H1 (cell line): ENCODE measurements at regions not wholly inside any gene's neighbourhood (a gene's known extent, or its start where the extent isn't known, plus 50 kb on each side); places are given as distances from the start of the nearest gene placed in this dataset.

Experiments used
- CTCF ChIA-PET: fragments of 300-600 bp; sonication (Branson Sonifier 250); formaldehyde crosslinking; loops from one replicate; lab custom pipeline; 2021; ENCODE audit not compliant: partially characterized antibody; lab: Charles Lee
- POLR2A ChIA-PET: fragments of 300-600 bp; sonication (Branson Sonifier 250); formaldehyde crosslinking; loops from one replicate; lab custom pipeline; 2021; ENCODE audit warnings: inconsistent platforms; ENCODE audit not compliant: partially characterized antibody; lab: Charles Lee
- DNase-seq, 2 experiments: peaks; one replicate each; pipeline versions ENCODE4 v3.0.0 to v3.0.0-alpha.2; 2010 to 2022; ENCODE audit warnings: low spot score in 2 of 2, low read depth in 1 of 2, mixed read lengths in 1 of 2
- FAIRE-seq: peaks from 2 replicates; lab custom pipeline; 2011; peaks lifted over from hg19 to GRCh38; lab: Jason Lieb, UNC
- H2AFZ ChIP-seq: 2 replicates; pipeline ENCODE4 v1.8.1; 2012; ENCODE audit warnings: low read length, inconsistent platforms
- H2AK5ac ChIP-seq: 2 replicates; pipeline ENCODE4 v1.6.1; 2013; ENCODE audit warnings: low read depth, low read length
- H2BK120ac ChIP-seq: replicated peaks from 2 replicates; pipeline ENCODE3; 2013; ENCODE audit warnings: low read depth, low read length, inconsistent platforms
- H2BK12ac ChIP-seq: 2 replicates; pipeline ENCODE4 v1.6.1; 2013; ENCODE audit warnings: low read depth, low read length
- H2BK15ac ChIP-seq: 2 replicates; pipeline ENCODE4 v1.6.1; 2013; ENCODE audit warnings: low read length
- H2BK20ac ChIP-seq: 2 replicates; pipeline ENCODE4 v1.6.1; 2013; ENCODE audit warnings: low read length
- H2BK5ac ChIP-seq: 2 replicates; pipeline ENCODE4 v1.6.1; 2013; ENCODE audit warnings: low read depth, low read length
- H3K14ac ChIP-seq: 2 replicates; pipeline ENCODE4 v1.6.1; 2013; ENCODE audit warnings: inconsistent platforms; ENCODE audit not compliant: insufficient read length
- H3K18ac ChIP-seq: 2 replicates; pipeline ENCODE4 v1.6.1; 2013; ENCODE audit warnings: low read length; ENCODE audit errors: extremely low read depth
- H3K23ac ChIP-seq: 2 replicates; pipeline ENCODE4 v1.6.1; 2013; ENCODE audit warnings: inconsistent platforms; ENCODE audit not compliant: insufficient read length
- H3K23me2 ChIP-seq: 2 replicates; pipeline ENCODE4 v1.6.1; 2013; ENCODE audit warnings: low read depth, low read length
- H3K27ac ChIP-seq: 2 replicates; pipeline ENCODE4 v1.6.1; 2011; ENCODE audit warnings: low read depth, low read length, inconsistent platforms
- H3K27me3 ChIP-seq, 4 experiments: replicated peaks in 1 of 4; 1 replicate in 1 of 4; 2 replicates in 3 of 4; pipeline versions ENCODE4 v1.6.1 to v1.8.1; 2011 to 2013; ENCODE audit warnings: low read length in 3 of 4, mild to moderate bottlenecking in 3 of 4, inconsistent platforms in 2 of 4, mixed read lengths in 2 of 4, moderate library complexity in 1 of 4; ENCODE audit not compliant: control insufficient read depth in 3 of 4, insufficient read depth in 3 of 4; ENCODE audit errors: extremely low read depth in 1 of 4
- H3K36me3 ChIP-seq, 4 experiments: 2 replicates each; pipeline versions ENCODE4 v1.6.1 to v1.8.1; 2011 to 2013; ENCODE audit warnings: mild to moderate bottlenecking in 4 of 4, low read length in 3 of 4, moderate library complexity in 2 of 4, control low read depth in 1 of 4, inconsistent platforms in 1 of 4; ENCODE audit not compliant: insufficient read depth in 4 of 4, control insufficient read depth in 2 of 4
- H3K4ac ChIP-seq: replicated peaks from 2 replicates; pipeline ENCODE3; 2013; ENCODE audit warnings: low read length, low read depth, mixed read lengths, inconsistent platforms; ENCODE audit not compliant: insufficient read length
- H3K4me1 ChIP-seq, 4 experiments: replicated peaks in 1 of 4; 1 replicate in 1 of 4; 2 replicates in 3 of 4; pipeline versions ENCODE4 v1.6.1 to v1.8.1; 2011 to 2013; ENCODE audit warnings: low read length in 3 of 4, inconsistent platforms in 2 of 4, mixed read lengths in 1 of 4; ENCODE audit not compliant: insufficient read depth in 4 of 4, control insufficient read depth in 3 of 4
- H3K4me2 ChIP-seq, 2 experiments: 2 replicates each; pipeline versions ENCODE4 v1.6.1 to v1.8.1; 2011 to 2013; ENCODE audit warnings: low read depth in 2 of 2, low read length in 2 of 2, control low read depth in 1 of 2, inconsistent platforms in 1 of 2, mild to moderate bottlenecking in 1 of 2; ENCODE audit not compliant: insufficient read depth in 1 of 2
- H3K4me3 ChIP-seq, 4 experiments: fragments of 200-600, 300-600 bp in 1 of 4; sonication (generic), shearing (Covaris generic), sonication (Bioruptor Twin) in 1 of 4; 2 replicates each; pipeline versions ENCODE4 v1.5.1 to v1.8.1; 2011 to 2016; ENCODE audit warnings: low read length in 4 of 4, low read depth in 3 of 4, control low read depth in 2 of 4, inconsistent platforms in 2 of 4, mild to moderate bottlenecking in 2 of 4, mixed read lengths in 1 of 4, moderate library complexity in 1 of 4; ENCODE audit not compliant: insufficient read depth in 2 of 4; ENCODE audit errors: extremely low read depth in 1 of 4
- H3K56ac ChIP-seq: replicated peaks from 2 replicates; pipeline ENCODE3; 2013; ENCODE audit warnings: low read depth, mild to moderate bottlenecking, mixed read lengths, low read length, inconsistent platforms; ENCODE audit not compliant: insufficient read length
- H3K79me1 ChIP-seq: 2 replicates; pipeline ENCODE4 v1.6.1; 2013; ENCODE audit warnings: low read depth, low read length, control low read depth
- H3K79me2 ChIP-seq, 2 experiments: 2 replicates each; pipeline versions ENCODE4 v1.6.1 to v1.8.1; 2012 to 2013; ENCODE audit warnings: low read length in 2 of 2, mild to moderate bottlenecking in 2 of 2, inconsistent platforms in 1 of 2; ENCODE audit not compliant: insufficient read depth in 2 of 2, control insufficient read depth in 1 of 2
- H3K9ac ChIP-seq, 4 experiments: replicated peaks in 1 of 4; 1 replicate in 1 of 4; 2 replicates in 3 of 4; pipeline versions ENCODE4 v1.6.1 to v1.8.1; 2011 to 2013; ENCODE audit warnings: low read depth in 3 of 4, low read length in 3 of 4, control low read depth in 2 of 4, mild to moderate bottlenecking in 2 of 4, moderate library complexity in 2 of 4, inconsistent platforms in 1 of 4; ENCODE audit errors: extremely low read depth in 1 of 4
- H3K9me3 ChIP-seq, 2 experiments: 2 replicates each; pipeline versions ENCODE4 v1.6.1 to v1.8.1; 2012 to 2013; ENCODE audit warnings: mild to moderate bottlenecking in 2 of 2, moderate library complexity in 2 of 2, control low read depth in 1 of 2, inconsistent platforms in 1 of 2, low read depth in 1 of 2, low read length in 1 of 2, mixed read lengths in 1 of 2; ENCODE audit not compliant: insufficient read depth in 2 of 2
- H4K20me1 ChIP-seq, 2 experiments: replicated peaks in 1 of 2; 2 replicates each; pipeline versions ENCODE3 to v1.8.1; 2011 to 2013; ENCODE audit warnings: inconsistent platforms in 2 of 2, low read length in 2 of 2, mild to moderate bottlenecking in 1 of 2; ENCODE audit not compliant: insufficient read depth in 2 of 2, control insufficient read depth in 1 of 2
- H4K5ac ChIP-seq: 2 replicates; pipeline ENCODE4 v1.6.1; 2013; ENCODE audit warnings: low read length, low read depth, mixed read lengths, inconsistent platforms; ENCODE audit not compliant: insufficient read length
- H4K8ac ChIP-seq: 2 replicates; pipeline ENCODE4 v1.8.0; 2013; ENCODE audit warnings: mild to moderate bottlenecking, moderate library complexity, low read length, inconsistent platforms; ENCODE audit not compliant: insufficient read depth; ENCODE audit errors: extremely low read depth
- H4K91ac ChIP-seq: replicated peaks from 2 replicates; pipeline ENCODE3; 2013; ENCODE audit warnings: low read length, mixed read lengths, inconsistent platforms; ENCODE audit not compliant: insufficient read length
- ATF3 ChIP-seq: IDR thresholded peaks from 2 replicates; pipeline ENCODE4 v1.6.1; 2011; ENCODE audit warnings: low read depth, mild to moderate bottlenecking, low read length; ENCODE audit not compliant: insufficient read depth
- CTBP2 ChIP-seq: IDR thresholded peaks from 2 replicates; pipeline ENCODE4 v1.7.0; 2011; ENCODE audit warnings: borderline replicate concordance, mild to moderate bottlenecking, moderate library complexity, mixed read lengths, low read length; ENCODE audit not compliant: insufficient read depth, insufficient read length
- CTCF ChIP-seq, 3 experiments: IDR thresholded peaks; 1 replicate in 2 of 3; 2 replicates in 1 of 3; pipeline versions ENCODE4 v1.5.1 to v1.6.1; 2011; ENCODE audit warnings: low read length in 3 of 3, mild to moderate bottlenecking in 3 of 3, inconsistent platforms in 2 of 3, low read depth in 1 of 3, moderate library complexity in 1 of 3; ENCODE audit not compliant: insufficient read depth in 1 of 3; ENCODE audit errors: control extremely low read depth in 1 of 3
- KDM1A ChIP-seq: fragments of 200-600, 300-600 bp; sonication (generic); IDR thresholded peaks from 2 replicates; pipeline ENCODE4 v1.7.1; 2016; ENCODE audit warnings: mild to moderate bottlenecking, low read length, borderline replicate concordance
- RAD21 ChIP-seq, 2 experiments: IDR thresholded peaks in 1 of 2; conservative IDR thresholded peaks in 1 of 2; 2 replicates each; pipeline ENCODE4 v1.6.1; 2011; ENCODE audit warnings: low read depth in 2 of 2, low read length in 2 of 2, improper control_type of control experiment in 1 of 2, inconsistent platforms in 1 of 2, mild to moderate bottlenecking in 1 of 2, moderate library complexity in 1 of 2
- RXRA ChIP-seq: IDR thresholded peaks from 2 replicates; pipeline ENCODE4 v1.6.1; 2011; ENCODE audit warnings: low read depth, mild to moderate bottlenecking, low read length, moderate library complexity; ENCODE audit not compliant: insufficient read depth

GRCh38 chr12:91902860-91903683, 242.6 kb downstream of the BTG1 start:
- H4K5ac ChIP-seq, result no peak overlapping the region
- no peak overlapping the region for H2BK15ac ChIP-seq
- no peak overlapping the region for H3K9ac ChIP-seq
- no peak overlapping the region for H4K8ac ChIP-seq
- H3K36me3 ChIP-seq, result no peaks in the 10 kb centered on the region
- H3K27me3 ChIP-seq, result no peaks in the 10 kb centered on the region
- no peak overlapping the region for H3K56ac ChIP-seq
- H3K23ac ChIP-seq, result no peak overlapping the region
- H3K79me1 ChIP-seq, result no peaks in the 10 kb centered on the region
- H3K9me3 ChIP-seq, result peaks cover 0 to 6% of the 10 kb centered on the region in 2 experiments; a peak in 1 of 4 replicates
- H3K27ac ChIP-seq, result no peak overlapping the region
- no peak overlapping the region for H4K91ac ChIP-seq
- POLR2A ChIA-PET, result no interaction called here
- no peaks in the 10 kb centered on the region for H4K20me1 ChIP-seq
- H3K79me2 ChIP-seq, result no peaks in the 10 kb centered on the region
- no peaks in the 10 kb centered on the region for H3K4me1 ChIP-seq
- H2BK120ac ChIP-seq, result no peak overlapping the region
- H3K14ac ChIP-seq, result no peak overlapping the region
- DNase-seq (no peak), FAIRE-seq (no peak)
- no peak overlapping the region for H2BK12ac ChIP-seq
- H3K4me2 ChIP-seq, result no peak overlapping the region
- H2BK20ac ChIP-seq, result no peak overlapping the region
- H2AK5ac ChIP-seq, result no peak overlapping the region
- no peak overlapping the region for H2BK5ac ChIP-seq
- no peak overlapping the region for H3K4me3 ChIP-seq
- no peak overlapping the region for H2AFZ ChIP-seq
- H3K23me2 ChIP-seq, result no peaks in the 10 kb centered on the region
- no peak overlapping the region for H3K18ac ChIP-seq
- no peak for TF ChIP-seq CTCF (IDR thresholded peaks at IDR 0.05; ENCODE audit: control extremely low read depth in 1 of 3, insufficient read depth in 1 of 3, low read depth in 1 of 3, low read length in 3 of 3)
- no peak for TF ChIP-seq KDM1A
- TF ChIP-seq CTBP2, result no peak
- TF ChIP-seq RXRA, result no peak
- TF ChIP-seq ATF3, result no peak
- TF ChIP-seq RAD21 (IDR thresholded peaks at IDR 0.05 in 1 of 2, conservative IDR thresholded peaks at IDR 0.05 in 1 of 2; ENCODE audit: low read depth in 2 of 2, low read length in 2 of 2), result no peak
- no peak overlapping the region for H3K4ac ChIP-seq
- CTCF ChIA-PET, result interaction anchor here (1.1 kb wide), 1 partner anchor 724 kb away, joined by 3 read pairs; no protein-coding TSS in a partner anchor
